ENCODE measurements at regions not wholly inside any gene's neighbourhood (a gene's known extent, or its start where the extent isn't known, plus 50 kb on each side); places are given as distances from the start of the nearest gene placed in this dataset.

DNA sequence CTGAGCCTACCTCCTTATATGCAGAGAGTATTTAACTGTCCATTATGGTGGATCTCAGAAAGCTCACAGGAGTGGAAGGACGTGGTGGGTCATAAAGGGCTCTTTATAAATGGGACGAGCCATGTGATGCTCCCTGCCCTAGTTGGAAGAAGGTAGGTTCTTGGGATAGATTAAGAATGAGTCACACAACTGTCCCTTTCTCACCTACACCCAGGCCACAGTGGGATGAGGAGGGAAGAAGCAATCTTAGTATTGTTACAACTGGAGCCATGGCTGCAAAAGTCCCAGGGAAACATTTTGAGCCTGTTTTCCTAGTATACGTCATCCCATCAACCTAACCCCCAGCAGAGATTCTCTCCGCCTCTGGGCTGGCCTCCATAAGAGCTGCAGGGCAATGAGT is 229.9 kb downstream of the TTC32 start:
- no peak overlapping the region for H3K9ac ChIP-seq (ENCODE audit: low read length in 2 of 2)
- H3K4me1 ChIP-seq (ENCODE audit: control insufficient read depth, insufficient read depth, low read length), result no peaks in the 10 kb centered on the region
- peaks cover 0 to 4% of the 10 kb centered on the region in 2 donors for H3K27me3 ChIP-seq (ENCODE audit: control insufficient read depth in 1 of 2, insufficient read depth in 2 of 2, low read length in 2 of 2)
- no peaks in the 10 kb centered on the region for H3K9me3 ChIP-seq (ENCODE audit: control insufficient read depth in 2 of 2, low read length in 2 of 2)
- no peak overlapping the region for H3K27ac ChIP-seq (ENCODE audit: low read length)
- H3K4me3 ChIP-seq (ENCODE audit: low read length in 2 of 2), result no peak overlapping the region
- no peaks in the 10 kb centered on the region for H3K36me3 ChIP-seq (ENCODE audit: control insufficient read depth in 2 of 2, insufficient read depth in 2 of 2, low read length in 2 of 2)

DNA sequence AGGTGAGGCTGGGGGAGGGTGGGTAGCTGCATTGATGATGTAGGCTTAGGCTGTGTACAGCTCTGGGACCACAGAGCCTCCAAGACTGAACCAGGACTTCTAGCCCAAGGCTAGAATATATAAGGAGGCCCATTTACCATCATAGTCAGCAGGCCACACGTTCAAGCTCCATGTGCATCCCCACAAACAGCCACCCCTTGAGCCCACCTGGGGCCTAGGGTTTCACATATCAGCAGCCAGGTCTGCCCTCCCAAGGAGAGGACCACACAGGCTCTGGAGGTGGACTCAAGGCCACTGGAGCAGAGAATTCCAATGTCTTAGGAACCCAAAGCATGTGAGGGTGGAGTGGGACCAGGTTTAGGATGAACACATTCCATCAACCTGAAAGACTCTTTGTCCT is 230.5 kb downstream of the TTC32 start:
- H3K27ac ChIP-seq (ENCODE audit: low read length), result no peak overlapping the region
- H3K4me1 ChIP-seq (ENCODE audit: control insufficient read depth, insufficient read depth, low read length), result no peaks in the 10 kb centered on the region
- no peak overlapping the region for H3K9ac ChIP-seq (ENCODE audit: low read length in 2 of 2)
- H3K36me3 ChIP-seq (ENCODE audit: control insufficient read depth in 2 of 2, insufficient read depth in 2 of 2, low read length in 2 of 2), result no peaks in the 10 kb centered on the region
- H3K9me3 ChIP-seq (ENCODE audit: control insufficient read depth in 2 of 2, low read length in 2 of 2), result no peaks in the 10 kb centered on the region
- H3K4me3 ChIP-seq (ENCODE audit: low read length in 2 of 2), result no peak overlapping the region
- peaks cover 0 to 4% of the 10 kb centered on the region in 2 donors for H3K27me3 ChIP-seq (ENCODE audit: control insufficient read depth in 1 of 2, insufficient read depth in 2 of 2, low read length in 2 of 2)

DNA sequence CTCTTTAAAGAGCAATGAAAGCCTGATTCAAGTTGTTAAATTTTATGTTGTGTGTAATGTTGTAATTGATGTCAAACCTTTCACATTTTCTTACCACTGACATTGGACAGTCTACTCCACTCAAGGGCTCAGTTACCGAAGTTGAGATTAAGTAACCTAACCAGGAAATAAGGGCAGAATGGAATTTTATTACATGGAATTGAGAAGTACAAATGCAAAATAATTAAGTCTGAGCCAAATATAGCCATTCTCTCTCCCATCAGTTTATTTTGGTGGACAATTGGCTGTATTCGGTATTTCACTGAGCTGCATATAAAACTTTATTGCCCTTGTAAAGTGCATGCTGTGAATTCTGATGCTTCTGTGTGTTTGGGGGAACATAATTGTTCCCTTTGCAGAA is 231.5 kb downstream of the TTC32 start:
- H3K9me3 ChIP-seq (ENCODE audit: control insufficient read depth in 2 of 2, low read length in 2 of 2), result no peaks in the 10 kb centered on the region
- no peaks in the 10 kb centered on the region for H3K36me3 ChIP-seq (ENCODE audit: control insufficient read depth in 2 of 2, insufficient read depth in 2 of 2, low read length in 2 of 2)
- H3K4me1 ChIP-seq (ENCODE audit: control insufficient read depth, insufficient read depth, low read length), result no peaks in the 10 kb centered on the region
- no peak overlapping the region for H3K4me3 ChIP-seq (ENCODE audit: low read length in 2 of 2)
- no peaks in the 10 kb centered on the region for H3K27me3 ChIP-seq (ENCODE audit: control insufficient read depth in 1 of 2, insufficient read depth in 2 of 2, low read length in 2 of 2)
- H3K27ac ChIP-seq (ENCODE audit: low read length), result no peak overlapping the region
- H3K9ac ChIP-seq (ENCODE audit: low read length in 2 of 2), result no peak overlapping the region

DNA sequence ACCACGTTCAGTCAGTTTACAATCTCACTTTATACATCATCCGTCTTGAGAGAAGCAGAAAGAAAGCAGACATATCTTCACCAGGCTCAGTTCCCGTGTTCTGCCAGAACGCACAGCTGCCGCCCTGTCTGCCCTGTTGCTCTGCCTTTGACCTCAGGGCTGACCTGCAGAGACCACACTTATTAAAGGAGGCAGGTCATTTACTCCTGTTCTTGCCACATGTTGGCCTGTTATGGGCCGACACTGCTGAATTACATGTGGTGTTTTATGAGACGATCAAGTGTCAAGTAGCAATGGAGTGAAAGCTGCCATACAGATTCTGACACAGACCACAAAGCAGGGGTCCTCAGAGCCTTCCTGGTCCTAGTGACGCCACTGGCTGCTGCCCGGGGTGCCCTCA is 232.2 kb downstream of the TTC32 start:
- no peak overlapping the region for H3K9ac ChIP-seq (ENCODE audit: low read length in 2 of 2)
- no peak overlapping the region for H3K27ac ChIP-seq (ENCODE audit: low read length)
- no peaks in the 10 kb centered on the region for H3K4me1 ChIP-seq (ENCODE audit: control insufficient read depth, insufficient read depth, low read length)
- no peaks in the 10 kb centered on the region for H3K36me3 ChIP-seq (ENCODE audit: control insufficient read depth in 2 of 2, insufficient read depth in 2 of 2, low read length in 2 of 2)
- no peaks in the 10 kb centered on the region for H3K9me3 ChIP-seq (ENCODE audit: control insufficient read depth in 2 of 2, low read length in 2 of 2)
- no peak overlapping the region for H3K4me3 ChIP-seq (ENCODE audit: low read length in 2 of 2)
- no peaks in the 10 kb centered on the region for H3K27me3 ChIP-seq (ENCODE audit: control insufficient read depth in 1 of 2, insufficient read depth in 2 of 2, low read length in 2 of 2)

DNA sequence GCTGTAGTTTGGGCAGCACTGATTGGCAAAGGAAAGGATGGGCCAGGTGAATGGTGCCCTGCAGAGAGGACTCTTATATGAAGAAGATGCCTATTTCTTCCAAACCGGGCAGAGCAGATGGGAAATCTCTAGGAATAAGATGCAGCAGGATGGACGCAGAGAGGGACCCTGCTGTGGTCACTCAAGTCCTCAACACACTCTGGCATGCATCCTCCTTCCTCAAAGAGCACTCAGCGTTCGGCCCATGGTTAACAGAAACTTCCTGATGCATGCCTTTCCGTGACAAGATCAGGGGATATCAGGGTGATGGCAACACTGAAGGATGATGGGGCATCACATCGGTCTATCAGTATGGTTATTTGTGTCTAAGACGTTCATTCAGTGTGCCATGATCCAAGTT is 232.7 kb downstream of the TTC32 start:
- Histone ChIP-seq H3K9me3 (ENCODE audit: control insufficient read depth in 2 of 2, low read length in 2 of 2) (no peaks in the 10 kb centered on the region), H3K27ac (ENCODE audit: low read length) (no peak overlapping the region), H3K9ac (ENCODE audit: low read length in 2 of 2) (no peak overlapping the region), H3K4me3 (ENCODE audit: low read length in 2 of 2) (no peak overlapping the region), H3K36me3 (ENCODE audit: control insufficient read depth in 2 of 2, insufficient read depth in 2 of 2, low read length in 2 of 2) (no peaks in the 10 kb centered on the region), H3K4me1 (ENCODE audit: control insufficient read depth, insufficient read depth, low read length) (no peaks in the 10 kb centered on the region), H3K27me3 (ENCODE audit: control insufficient read depth in 1 of 2, insufficient read depth in 2 of 2, low read length in 2 of 2) (no peaks in the 10 kb centered on the region)

DNA sequence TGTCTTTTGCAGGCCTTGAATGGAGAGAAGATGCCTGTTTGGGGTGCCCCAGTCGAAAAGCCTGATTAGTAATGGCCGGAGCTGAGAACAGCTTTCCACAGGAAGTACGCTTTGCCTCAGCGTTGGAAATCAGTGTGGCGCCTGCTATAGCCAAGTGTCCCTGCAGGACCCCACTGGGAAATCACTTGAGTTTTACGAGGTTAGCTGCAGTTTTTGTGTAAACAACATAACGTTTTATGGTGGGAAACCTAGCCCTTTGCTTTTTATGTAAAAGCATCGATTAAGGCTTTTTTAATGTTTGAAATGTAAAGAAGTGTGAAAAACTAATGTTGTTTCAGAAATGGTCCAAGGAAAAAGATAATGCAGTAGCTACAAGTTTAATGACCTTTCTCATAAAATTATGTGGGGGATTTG is 234.2 kb downstream of the TTC32 start:
- H3K27ac ChIP-seq (ENCODE audit: low read length), result no peak overlapping the region
- H3K4me1 ChIP-seq (ENCODE audit: control insufficient read depth, insufficient read depth, low read length), result no peaks in the 10 kb centered on the region
- no peak overlapping the region for H3K4me3 ChIP-seq (ENCODE audit: low read length in 2 of 2)
- H3K27me3 ChIP-seq (ENCODE audit: control insufficient read depth in 1 of 2, insufficient read depth in 2 of 2, low read length in 2 of 2), result no peaks in the 10 kb centered on the region
- H3K36me3 ChIP-seq (ENCODE audit: control insufficient read depth in 2 of 2, insufficient read depth in 2 of 2, low read length in 2 of 2), result no peaks in the 10 kb centered on the region
- H3K9me3 ChIP-seq (ENCODE audit: control insufficient read depth in 2 of 2, low read length in 2 of 2), result no peaks in the 10 kb centered on the region
- H3K9ac ChIP-seq (ENCODE audit: low read length in 2 of 2), result no peak overlapping the region

DNA sequence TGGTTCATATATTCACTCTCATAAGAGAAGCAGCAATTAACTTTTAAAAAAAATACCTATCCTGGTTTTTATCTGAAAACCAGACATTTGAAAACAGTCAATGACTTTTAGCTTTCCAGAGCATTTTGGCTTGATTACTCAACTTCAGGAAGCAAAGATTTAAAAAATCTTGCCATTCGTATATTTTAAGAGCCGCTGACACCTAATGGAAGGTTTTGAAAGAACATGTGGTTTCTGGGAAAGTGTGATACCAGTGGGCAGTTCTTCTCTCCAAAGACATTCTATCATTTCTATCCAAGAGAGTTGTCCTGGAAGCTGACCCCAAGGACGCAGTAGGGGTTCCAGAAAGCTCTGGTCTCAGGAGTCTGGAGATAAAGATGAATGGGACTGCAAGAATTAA is 234.7 kb downstream of the TTC32 start:
- Histone ChIP-seq H3K4me1 (ENCODE audit: control insufficient read depth, insufficient read depth, low read length) (no peaks in the 10 kb centered on the region), H3K27ac (ENCODE audit: low read length) (no peak overlapping the region), H3K4me3 (ENCODE audit: low read length in 2 of 2) (no peak overlapping the region), H3K9ac (ENCODE audit: low read length in 2 of 2) (no peak overlapping the region), H3K27me3 (ENCODE audit: control insufficient read depth in 1 of 2, insufficient read depth in 2 of 2, low read length in 2 of 2) (no peaks in the 10 kb centered on the region), H3K9me3 (ENCODE audit: control insufficient read depth in 2 of 2, low read length in 2 of 2) (no peaks in the 10 kb centered on the region), H3K36me3 (ENCODE audit: control insufficient read depth in 2 of 2, insufficient read depth in 2 of 2, low read length in 2 of 2) (no peaks in the 10 kb centered on the region)

DNA sequence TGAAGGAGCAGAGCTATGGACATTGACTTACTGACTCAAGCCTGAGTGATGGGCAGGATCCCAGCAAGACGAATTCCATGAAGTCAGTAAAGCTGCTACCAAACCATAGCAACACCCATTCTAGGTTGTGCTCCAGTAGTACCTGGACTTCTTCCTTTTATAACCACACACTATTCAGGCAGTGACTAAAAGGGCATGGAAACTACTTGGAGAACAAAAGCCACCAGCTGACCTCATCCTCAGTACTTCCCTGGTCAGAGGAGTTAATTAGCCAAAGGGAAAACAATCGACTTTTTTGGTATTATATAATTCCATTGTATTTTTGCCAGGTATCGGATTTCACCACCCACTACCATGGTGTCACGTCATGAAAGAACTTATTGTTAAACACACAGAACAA is 237.1 kb downstream of the TTC32 start:
- Histone ChIP-seq H3K4me3 (ENCODE audit: low read length in 2 of 2) (no peak overlapping the region), H3K4me1 (ENCODE audit: control insufficient read depth, insufficient read depth, low read length) (no peaks in the 10 kb centered on the region), H3K27ac (ENCODE audit: low read length) (no peak overlapping the region), H3K9ac (ENCODE audit: low read length in 2 of 2) (no peak overlapping the region), H3K36me3 (ENCODE audit: control insufficient read depth in 2 of 2, insufficient read depth in 2 of 2, low read length in 2 of 2) (no peaks in the 10 kb centered on the region), H3K27me3 (ENCODE audit: control insufficient read depth in 1 of 2, insufficient read depth in 2 of 2, low read length in 2 of 2) (no peaks in the 10 kb centered on the region), H3K9me3 (ENCODE audit: control insufficient read depth in 2 of 2, low read length in 2 of 2) (no peaks in the 10 kb centered on the region)

DNA sequence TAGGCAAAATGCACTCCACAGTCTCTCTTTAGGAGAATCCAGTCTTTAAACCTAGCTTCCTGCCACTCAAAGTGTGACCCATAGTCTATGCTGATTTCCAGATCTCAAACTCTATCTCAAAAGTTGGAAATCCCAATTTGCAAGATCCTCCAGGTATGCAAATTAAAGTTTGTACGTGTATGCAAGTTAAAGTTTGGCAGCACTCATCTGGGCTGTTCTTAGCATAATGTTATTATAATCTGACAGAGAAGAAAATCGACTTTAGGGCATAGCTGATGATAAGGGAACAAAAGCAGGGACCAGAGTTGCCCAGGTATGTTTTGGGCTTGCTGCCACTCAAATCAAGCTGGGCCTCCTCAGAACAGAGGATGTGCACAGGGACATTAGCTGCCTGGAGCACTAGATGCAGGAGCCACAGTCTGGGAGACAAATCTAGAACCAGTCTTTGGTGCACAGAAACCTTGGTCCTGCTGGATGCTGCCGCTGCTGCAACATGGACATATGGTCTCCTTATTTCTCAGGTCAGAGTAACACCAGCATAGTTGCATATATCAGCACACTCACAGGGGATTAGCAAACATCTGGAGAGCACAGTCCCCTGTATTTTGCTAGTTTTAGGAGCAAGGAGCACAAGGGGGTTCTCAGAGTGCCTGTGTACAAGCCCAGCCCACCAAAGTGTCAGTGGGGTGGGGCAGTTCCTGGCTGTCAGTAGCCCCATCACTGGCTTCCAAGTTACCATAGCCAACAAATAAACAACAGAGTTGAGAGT is 242.6 kb downstream of the TTC32 start:
- H3K36me3 ChIP-seq (ENCODE audit: control insufficient read depth in 2 of 2, insufficient read depth in 2 of 2, low read length in 2 of 2), result no peaks in the 10 kb centered on the region
- no peak overlapping the region for H3K27ac ChIP-seq (ENCODE audit: low read length)
- no peak overlapping the region for H3K9ac ChIP-seq (ENCODE audit: low read length in 2 of 2)
- no peaks in the 10 kb centered on the region for H3K27me3 ChIP-seq (ENCODE audit: control insufficient read depth in 1 of 2, insufficient read depth in 2 of 2, low read length in 2 of 2)
- no peaks in the 10 kb centered on the region for H3K9me3 ChIP-seq (ENCODE audit: control insufficient read depth in 2 of 2, low read length in 2 of 2)
- no peaks in the 10 kb centered on the region for H3K4me1 ChIP-seq (ENCODE audit: control insufficient read depth, insufficient read depth, low read length)
- no peak overlapping the region for H3K4me3 ChIP-seq (ENCODE audit: low read length in 2 of 2)

DNA sequence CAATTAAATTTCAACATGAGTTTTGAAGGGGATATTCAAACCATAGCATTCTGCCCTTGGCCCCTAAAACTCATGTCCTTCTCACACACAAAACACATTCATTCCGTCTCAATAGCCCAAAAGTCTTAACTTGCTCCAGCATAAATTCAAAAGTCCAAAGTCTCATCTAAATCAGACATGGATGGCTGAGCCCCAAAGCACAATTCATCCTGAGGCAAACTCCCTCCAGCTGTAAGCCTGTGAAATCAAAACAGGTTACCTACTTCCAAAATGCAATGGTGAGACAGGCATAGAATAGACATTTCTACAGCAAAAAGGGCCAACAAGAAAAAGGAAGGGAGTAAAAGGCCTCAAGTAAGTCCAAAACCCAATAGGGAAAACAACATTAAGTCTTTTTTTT is 245.8 kb downstream of the TTC32 start:
- Histone ChIP-seq H3K9ac (ENCODE audit: low read length in 2 of 2) (no peak overlapping the region), H3K36me3 (ENCODE audit: control insufficient read depth in 2 of 2, insufficient read depth in 2 of 2, low read length in 2 of 2) (no peaks in the 10 kb centered on the region), H3K4me3 (ENCODE audit: low read length in 2 of 2) (no peak overlapping the region), H3K27ac (ENCODE audit: low read length) (no peak overlapping the region), H3K9me3 (ENCODE audit: control insufficient read depth in 2 of 2, low read length in 2 of 2) (no peaks in the 10 kb centered on the region), H3K27me3 (ENCODE audit: control insufficient read depth in 1 of 2, insufficient read depth in 2 of 2, low read length in 2 of 2) (no peaks in the 10 kb centered on the region), H3K4me1 (ENCODE audit: control insufficient read depth, insufficient read depth, low read length) (no peaks in the 10 kb centered on the region)

DNA sequence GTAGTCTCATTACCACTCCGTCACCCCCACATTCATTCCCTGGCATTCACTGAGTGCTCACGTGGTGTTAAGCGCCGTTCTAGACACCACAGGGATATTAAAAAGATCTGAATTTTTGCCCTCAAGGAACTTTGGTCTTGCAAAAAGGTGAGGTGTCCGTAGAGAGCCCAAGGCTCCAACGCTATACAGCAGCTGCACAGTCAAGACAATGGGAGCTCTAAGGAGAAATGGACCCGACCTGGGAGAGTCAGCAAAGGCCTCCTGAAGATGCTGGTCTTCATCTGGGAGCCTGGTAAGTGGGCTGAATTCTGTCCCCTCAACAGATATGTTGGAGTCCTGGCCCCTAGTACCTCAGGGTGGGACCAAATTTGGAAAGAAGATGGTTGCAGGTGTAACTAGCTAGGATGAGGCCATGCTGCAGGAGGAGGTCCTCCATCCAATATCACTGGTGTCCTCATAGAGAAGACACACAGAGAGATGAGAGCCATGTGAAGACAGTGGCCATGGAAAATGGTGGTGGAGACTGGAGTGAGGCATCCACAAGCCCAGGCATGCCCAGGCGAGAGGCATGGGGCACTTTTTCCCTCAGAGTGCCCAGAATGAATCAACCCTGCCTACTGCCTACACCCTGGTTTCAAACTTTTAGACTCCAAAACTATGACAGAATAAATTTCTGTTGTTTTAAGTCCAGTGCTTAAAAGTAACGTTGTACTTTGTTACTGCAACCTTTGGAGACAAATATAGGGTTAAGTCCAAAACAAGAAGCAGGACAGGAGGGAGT is 247.3 kb downstream of the TTC32 start:
- Histone ChIP-seq H3K4me3 (ENCODE audit: low read length in 2 of 2) (no peak overlapping the region), H3K9me3 (ENCODE audit: control insufficient read depth in 2 of 2, low read length in 2 of 2) (no peaks in the 10 kb centered on the region), H3K27ac (ENCODE audit: low read length) (no peak overlapping the region), H3K27me3 (ENCODE audit: control insufficient read depth in 1 of 2, insufficient read depth in 2 of 2, low read length in 2 of 2) (no peaks in the 10 kb centered on the region), H3K4me1 (ENCODE audit: control insufficient read depth, insufficient read depth, low read length) (no peaks in the 10 kb centered on the region), H3K36me3 (ENCODE audit: control insufficient read depth in 2 of 2, insufficient read depth in 2 of 2, low read length in 2 of 2) (no peaks in the 10 kb centered on the region), H3K9ac (ENCODE audit: low read length in 2 of 2) (no peak overlapping the region)
